ENCODE measurements at regions not wholly inside any gene's neighbourhood (a gene's known extent, or its start where the extent isn't known, plus 50 kb on each side); places are given as distances from the start of the nearest gene placed in this dataset.

DNA sequence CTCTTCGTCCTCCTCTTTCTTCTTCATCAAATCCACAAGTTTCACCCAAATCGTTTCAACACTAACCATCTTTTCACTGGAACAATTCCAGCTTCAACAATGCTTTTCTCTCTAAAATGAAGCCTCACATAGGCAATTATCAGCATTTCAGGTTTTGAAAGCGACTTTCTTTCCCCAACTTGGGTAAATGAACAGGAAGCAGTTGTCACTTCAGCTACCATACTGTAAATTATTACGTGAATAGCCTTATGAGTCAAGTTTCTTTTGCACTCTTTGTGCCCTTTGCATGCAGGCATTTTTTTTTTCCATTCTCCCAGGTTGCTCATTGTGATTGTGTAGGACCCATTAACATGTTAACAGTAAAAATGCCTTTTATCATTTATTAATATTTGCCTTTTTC lies 121.7 kb upstream of the BTBD3 start:
- TF ChIP-seq CTCF (IDR thresholded peaks at IDR 0.05): no peak
- no peak for ATAC-seq (ENCODE audit: poor library complexity)
- intact Hi-C loops (cut with DNase I, micrococcal nuclease): no loop called here

DNA sequence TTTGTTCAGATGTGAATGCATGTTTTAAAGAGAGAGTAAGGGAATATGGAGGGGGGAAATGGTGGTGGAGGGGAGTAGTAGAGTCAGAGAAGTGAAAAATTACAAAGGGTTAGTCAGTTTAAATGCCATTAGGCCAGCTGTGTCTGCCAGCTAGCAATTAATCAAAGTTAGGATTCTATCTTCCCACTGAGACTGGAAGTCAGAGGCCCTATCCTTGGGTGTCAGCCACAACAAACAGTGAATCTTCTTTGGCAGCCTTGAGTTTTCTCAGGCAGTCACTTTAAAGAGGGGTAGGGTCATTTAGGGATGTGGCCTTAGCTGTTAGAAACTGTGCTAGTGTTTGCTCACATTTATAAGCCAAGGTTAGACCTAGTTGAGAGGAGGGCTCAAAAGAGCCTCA lies 120.5 kb upstream of the BTBD3 start:
- Mint-ChIP-seq H3K27ac (no peak overlapping the region), H3K36me3 (ENCODE audit: low read depth) (no peaks in the 10 kb centered on the region), H3K27me3 (no peaks in the 10 kb centered on the region), H3K4me3 (no peak overlapping the region), H3K9me3 (no peaks in the 10 kb centered on the region), H3K4me1 (ENCODE audit: low read depth) (no peaks in the 10 kb centered on the region)
- Histone ChIP-seq H3K4me3 (ENCODE audit: low read length) (no peak overlapping the region), H3K27me3 (ENCODE audit: control insufficient read depth in 1 of 2, insufficient read depth in 2 of 2, low read length in 2 of 2) (no peaks in the 10 kb centered on the region), H3K36me3 (ENCODE audit: insufficient read depth, low read length) (no peaks in the 10 kb centered on the region), H3K27ac (ENCODE audit: low read depth in 1 of 2, low read length in 2 of 2) (no peak overlapping the region), H3K4me1 (ENCODE audit: insufficient read depth, low read length) (no peaks in the 10 kb centered on the region), H3K9me3 (ENCODE audit: control insufficient read depth in 1 of 2, insufficient read depth in 1 of 2, low read length in 2 of 2) (peaks cover 0 to 4% of the 10 kb centered on the region in 2 experiments)
- ChIA-PET POLR2A (no interaction called here), CTCF (no interaction called here)
- TF ChIP-seq CTCF (IDR thresholded peaks at IDR 0.05): no peak
- ATAC-seq (ENCODE audit: poor library complexity) (no peak), DNase-seq (no peak)
- intact Hi-C loops (cut with DNase I, micrococcal nuclease): no loop called here

More for the DNA sequence above, 121.7 kb upstream of the BTBD3 start:
- Histone ChIP-seq H3K9me3 (ENCODE audit: control insufficient read depth in 1 of 2, insufficient read depth in 1 of 2, low read length in 2 of 2) (peaks cover 0 to 4% of the 10 kb centered on the region in 2 experiments), H3K27ac (ENCODE audit: low read depth in 1 of 2, low read length in 2 of 2) (no peak overlapping the region), H3K4me1 (ENCODE audit: insufficient read depth, low read length) (no peaks in the 10 kb centered on the region), H3K36me3 (ENCODE audit: insufficient read depth, low read length) (no peaks in the 10 kb centered on the region), H3K4me3 (ENCODE audit: low read length) (no peak overlapping the region), H3K27me3 (ENCODE audit: control insufficient read depth in 1 of 2, insufficient read depth in 2 of 2, low read length in 2 of 2) (no peaks in the 10 kb centered on the region)
- Mint-ChIP-seq H3K4me1 (ENCODE audit: low read depth) (no peaks in the 10 kb centered on the region), H3K4me3 (no peak overlapping the region), H3K27ac (no peak overlapping the region), H3K27me3 (no peaks in the 10 kb centered on the region), H3K9me3 (no peaks in the 10 kb centered on the region), H3K36me3 (ENCODE audit: low read depth) (no peaks in the 10 kb centered on the region)
- no peak for DNase-seq
- ChIA-PET CTCF (no interaction called here), POLR2A (no interaction called here)

DNA sequence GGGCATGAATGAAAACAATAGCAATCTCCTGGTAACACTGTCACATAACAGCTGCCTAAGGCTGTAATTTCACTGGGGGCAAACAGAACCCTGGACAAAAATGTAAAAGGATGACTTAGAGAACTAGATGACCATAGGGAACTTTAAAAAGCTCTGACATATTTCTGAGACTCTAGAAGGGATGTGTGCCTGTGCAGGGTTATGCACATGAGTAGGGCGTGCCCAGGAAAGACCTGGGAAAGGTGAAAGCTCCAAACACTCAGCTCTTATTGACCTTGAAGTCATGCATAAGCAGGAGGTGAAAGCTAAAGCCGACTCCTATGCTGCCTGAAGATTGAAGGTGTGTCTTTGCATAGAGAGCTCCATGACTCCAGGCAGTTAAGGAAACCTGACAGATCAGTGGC lies 118.4 kb upstream of the BTBD3 start:
- no peak overlapping the region for H3K27ac ChIP-seq (ENCODE audit: low read depth in 1 of 2, low read length in 2 of 2)
- H3K9me3 Mint-ChIP-seq: no peaks in the 10 kb centered on the region
- DNase-seq (no peak), ATAC-seq (ENCODE audit: poor library complexity) (no peak)
- H3K27me3 Mint-ChIP-seq: no peaks in the 10 kb centered on the region
- POLR2A ChIA-PET: no interaction called here
- H3K27ac Mint-ChIP-seq: no peak overlapping the region
- H3K27me3 ChIP-seq (ENCODE audit: control insufficient read depth in 1 of 2, insufficient read depth in 2 of 2, low read length in 2 of 2): no peaks in the 10 kb centered on the region
- H3K4me1 ChIP-seq (ENCODE audit: insufficient read depth, low read length): no peaks in the 10 kb centered on the region
- no peaks in the 10 kb centered on the region for H3K4me1 Mint-ChIP-seq (ENCODE audit: low read depth)
- no peaks in the 10 kb centered on the region for H3K36me3 Mint-ChIP-seq (ENCODE audit: low read depth)
- no peak overlapping the region for H3K4me3 ChIP-seq (ENCODE audit: low read length)
- CTCF ChIA-PET: no interaction called here
- no peak for TF ChIP-seq CTCF (IDR thresholded peaks at IDR 0.05)
- H3K36me3 ChIP-seq (ENCODE audit: insufficient read depth, low read length): no peaks in the 10 kb centered on the region
- H3K4me3 Mint-ChIP-seq: no peak overlapping the region
- intact Hi-C loops (cut with DNase I, micrococcal nuclease): no loop called here
- peaks cover 0 to 4% of the 10 kb centered on the region in 2 experiments for H3K9me3 ChIP-seq (ENCODE audit: control insufficient read depth in 1 of 2, insufficient read depth in 1 of 2, low read length in 2 of 2)

All from CD4-positive, alpha-beta T cell (primary cell).